ENCODE measurements at regions not wholly inside any gene's neighbourhood (a gene's known extent, or its start where the extent isn't known, plus 50 kb on each side); places are given as distances from the start of the nearest gene placed in this dataset.

GRCh38 chr3:99332276-99332675 is 306.1 kb upstream of the COL8A1 start:
- TF ChIP-seq JUNB (IDR thresholded peaks at IDR 0.05) (no peak), RAD21 (IDR thresholded peaks at IDR 0.05; ENCODE audit: insufficient read depth, low read depth, low read length) (no peak), SUZ12 (IDR thresholded peaks at IDR 0.05; ENCODE audit: unreplicated experiment) (no peak), CHD2 (IDR thresholded peaks at IDR 0.05; ENCODE audit: borderline replicate concordance, low read depth, low read length) (no peak), CTCF (IDR thresholded peaks at IDR 0.05 in 2 of 3, conservative IDR thresholded peaks at IDR 0.05 in 1 of 3; ENCODE audit: control insufficient read depth in 2 of 3, extremely low read depth in 1 of 3, insufficient read depth in 1 of 3, low read depth in 3 of 3, low read length in 3 of 3) (no peak)
